GM18502 (cell line): ENCODE measurements at regions not wholly inside any gene's neighbourhood (a gene's known extent, or its start where the extent isn't known, plus 50 kb on each side); places are given as distances from the start of the nearest gene placed in this dataset.

Source experiments
- ATAC-seq: cut with Tn5 transposase; IDR thresholded peaks from one replicate; pipeline ENCODE4 v1.9.1; 2021; ENCODE audit warnings: mild to moderate bottlenecking; ENCODE audit not compliant: unreplicated experiment, poor library complexity

DNA sequence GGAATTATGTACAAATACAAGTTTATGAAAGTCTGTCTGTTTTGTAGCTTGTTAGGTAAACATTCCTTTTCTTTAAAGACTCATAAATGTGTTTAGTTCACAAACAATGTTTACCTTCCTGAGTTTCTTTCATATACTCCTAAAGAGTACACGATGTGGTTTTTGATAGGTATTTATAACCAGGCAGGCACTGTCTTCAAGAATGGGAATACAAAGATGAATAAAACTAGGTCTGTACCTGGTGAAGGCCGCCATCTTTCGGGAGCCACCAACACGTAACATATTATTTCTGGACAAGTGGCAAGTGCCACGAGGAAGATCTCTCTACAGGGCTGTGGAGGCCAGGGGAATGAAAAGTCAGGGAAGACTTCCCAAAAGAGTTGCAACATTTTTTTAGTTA lies 144.6 kb upstream of the RASSF8 start:
- ATAC-seq, result no peak

DNA sequence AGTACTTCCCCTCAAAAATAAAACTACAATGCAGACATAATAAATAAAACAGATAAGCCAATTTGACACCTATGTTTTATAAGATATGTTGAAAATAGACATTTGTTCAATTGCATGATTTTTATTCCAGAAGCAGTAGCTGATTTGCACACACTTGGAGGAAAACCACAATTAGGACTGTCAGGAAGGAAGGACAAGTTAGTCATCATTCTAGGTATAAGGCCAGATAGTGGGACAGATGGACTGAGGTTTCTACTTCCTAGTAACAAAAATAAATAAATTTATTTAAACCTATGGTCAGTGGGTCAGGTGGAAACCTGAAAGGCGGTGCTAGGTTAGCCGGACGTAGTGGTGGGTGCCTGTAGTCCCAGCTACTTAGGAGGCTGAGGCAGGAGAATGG lies 141.8 kb upstream of the RASSF8 start:
- no peak for ATAC-seq

DNA sequence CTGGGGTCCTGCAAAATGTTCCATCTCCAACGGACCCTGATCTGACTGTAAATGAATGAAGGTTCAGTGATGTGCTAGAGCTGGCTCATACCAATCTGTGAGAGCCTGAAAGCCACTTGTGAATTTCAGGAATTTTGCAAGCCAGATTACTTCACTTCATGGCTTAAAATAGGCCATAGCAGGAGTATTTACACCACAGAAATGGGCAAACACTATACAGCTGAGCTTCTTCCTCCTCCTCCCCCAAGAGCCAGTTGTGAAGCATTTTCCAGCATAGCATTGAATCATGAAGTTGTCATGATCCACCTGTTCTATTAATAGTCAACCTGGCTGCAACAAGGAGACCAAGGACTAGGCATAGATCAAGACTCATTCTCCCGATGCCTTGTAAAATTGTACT lies 141.3 kb upstream of the RASSF8 start:
- no peak for ATAC-seq

DNA sequence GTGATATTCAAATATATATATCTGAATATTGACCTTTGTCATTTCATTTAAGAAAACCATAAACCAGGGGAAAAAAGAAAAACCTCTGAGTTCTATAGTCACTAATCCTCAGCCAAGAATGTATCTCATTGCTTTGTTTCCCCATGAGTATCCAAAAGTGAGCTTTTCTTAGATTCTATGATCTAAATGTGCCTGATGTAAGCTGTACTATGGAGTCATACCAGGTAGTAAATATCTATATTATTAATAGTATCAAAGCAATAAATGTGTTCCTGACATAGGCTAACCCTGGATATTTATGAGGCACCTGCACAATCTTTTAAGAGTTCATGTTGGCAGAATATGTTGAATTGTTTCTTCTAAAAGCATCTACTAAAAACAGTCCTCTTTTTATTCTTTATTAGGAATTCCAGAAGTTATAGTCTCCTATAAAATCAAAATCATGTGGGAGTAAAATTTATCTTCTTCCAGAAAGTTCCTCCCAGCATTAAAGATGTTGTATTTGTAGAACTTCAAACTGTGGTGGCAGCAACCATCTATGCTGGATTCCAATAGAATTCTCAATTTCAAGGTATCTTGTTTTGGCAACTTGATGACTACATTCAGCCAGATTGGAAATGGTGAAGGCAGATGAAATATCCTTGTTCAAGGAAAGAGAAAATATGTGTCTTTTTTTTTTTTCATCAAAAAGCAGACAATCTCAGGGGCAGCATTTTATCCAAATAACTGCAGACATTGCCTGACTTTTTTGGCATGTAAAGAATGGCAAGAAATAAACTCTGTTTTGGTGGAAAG lies 139.7 kb upstream of the RASSF8 start:
- no peak for ATAC-seq

DNA sequence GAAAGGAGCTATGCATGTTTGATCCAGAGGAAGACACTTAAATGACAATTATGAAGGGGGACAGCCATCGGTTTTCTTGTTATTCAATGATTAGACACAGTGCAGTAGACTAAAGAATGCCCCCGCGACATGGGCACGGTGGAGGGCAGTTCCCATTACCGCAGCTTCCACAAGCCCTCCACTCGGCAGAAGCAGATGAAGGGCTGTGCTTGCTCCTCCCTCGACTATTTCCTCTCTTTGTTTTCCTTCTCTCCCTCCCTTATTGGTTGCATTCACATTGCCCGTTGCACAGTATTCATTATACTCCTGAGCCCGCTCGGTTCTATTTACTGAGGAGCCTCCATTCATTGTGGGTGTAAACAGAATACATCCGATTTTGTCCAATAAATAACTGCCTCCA lies 138.8 kb upstream of the RASSF8 start:
- ATAC-seq, result no peak

DNA sequence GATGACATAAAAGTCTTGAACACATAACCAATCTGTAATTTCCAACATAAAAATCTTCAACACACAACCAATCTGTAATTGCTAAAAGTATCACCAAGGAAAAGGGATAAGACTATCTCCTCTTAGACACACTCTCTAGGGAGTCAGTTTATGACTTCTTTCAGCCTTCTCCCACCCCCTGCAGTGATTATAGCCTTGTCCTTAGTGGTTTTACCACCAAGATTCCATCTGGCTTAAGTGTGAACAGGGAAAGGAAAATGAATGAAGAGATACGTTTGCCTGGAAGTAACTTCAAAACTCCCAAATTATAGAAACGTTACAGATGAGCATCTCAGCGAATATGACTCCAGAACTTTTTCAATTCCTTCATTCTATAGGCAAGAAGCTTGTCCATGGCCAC lies 136.2 kb upstream of the RASSF8 start:
- no peak for ATAC-seq

DNA sequence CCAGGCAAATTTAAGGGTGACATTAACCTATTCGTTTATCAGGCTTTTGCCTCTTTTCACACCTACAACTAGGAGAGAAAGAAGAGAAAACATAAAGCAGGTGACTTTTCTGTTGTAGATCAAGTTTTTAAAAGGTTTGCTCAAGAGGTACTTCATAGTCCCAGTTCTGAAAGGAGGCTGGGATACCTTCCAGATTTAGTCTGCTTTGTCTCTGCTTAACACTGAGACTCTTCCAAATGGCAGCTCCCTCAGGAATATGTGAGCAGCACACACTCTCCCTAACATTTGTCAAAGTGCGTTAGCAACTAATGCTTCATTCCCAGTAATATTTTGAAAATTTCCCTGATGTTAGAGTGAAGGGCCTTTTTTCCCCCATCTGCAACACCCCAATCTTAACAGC lies 133.7 kb upstream of the RASSF8 start:
- ATAC-seq, result no peak

DNA sequence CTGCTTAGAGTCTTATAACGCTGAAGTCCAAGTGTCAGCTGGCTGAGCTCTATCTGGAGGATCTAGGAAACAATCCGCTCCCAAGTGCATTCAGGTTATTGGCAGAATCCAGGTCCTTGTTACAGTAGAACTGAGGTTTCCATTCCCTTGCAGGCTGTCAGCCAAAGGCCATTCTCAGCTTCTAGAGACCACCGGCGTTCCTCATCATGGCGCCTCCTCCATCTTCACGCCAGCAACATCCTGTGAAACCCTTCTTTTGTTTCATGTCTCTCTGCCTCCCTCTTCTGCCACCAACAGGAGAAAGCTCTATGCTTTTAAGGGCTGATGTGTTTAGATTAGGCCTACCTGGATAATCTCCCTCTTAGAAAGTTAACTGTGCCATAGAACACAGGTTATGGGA lies 133.0 kb upstream of the RASSF8 start:
- no peak for ATAC-seq

DNA sequence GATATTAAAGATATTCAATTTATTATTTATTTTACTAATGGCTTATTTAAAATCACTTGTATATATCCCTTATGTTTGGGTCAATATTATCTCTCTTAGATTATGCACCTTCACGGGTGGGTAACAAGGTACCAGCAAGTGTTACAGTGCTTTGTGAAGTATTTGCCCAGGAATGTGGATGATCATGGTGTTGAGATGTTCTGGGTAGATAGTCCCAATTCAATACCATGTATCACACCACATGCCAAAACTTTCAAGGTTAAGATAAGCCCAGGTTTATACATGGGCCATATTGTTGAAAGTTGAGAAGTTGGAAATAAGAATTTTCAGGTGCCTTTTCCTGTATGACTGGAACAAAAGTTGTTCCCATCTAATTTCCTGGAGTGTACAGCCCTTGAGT lies 131.3 kb upstream of the RASSF8 start:
- no peak for ATAC-seq

DNA sequence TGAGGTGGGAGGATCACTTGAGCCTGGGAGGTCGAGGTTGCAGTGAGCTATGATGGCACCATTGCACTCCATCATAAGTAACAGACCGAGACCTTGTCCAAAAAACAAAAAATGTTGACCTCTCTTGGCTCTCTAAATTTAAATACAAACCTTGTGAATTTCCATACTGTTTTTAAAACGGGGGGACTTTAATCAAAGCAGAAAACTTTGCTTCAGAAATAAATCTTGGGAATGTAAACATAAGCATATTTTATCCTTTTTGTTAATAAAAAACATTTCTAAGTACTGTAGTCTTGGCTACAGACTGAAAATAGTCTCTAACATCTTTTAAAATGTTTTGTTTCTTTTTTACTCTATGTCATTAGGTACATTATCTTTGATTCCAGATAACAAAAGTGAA lies 130.7 kb upstream of the RASSF8 start:
- no peak for ATAC-seq

DNA sequence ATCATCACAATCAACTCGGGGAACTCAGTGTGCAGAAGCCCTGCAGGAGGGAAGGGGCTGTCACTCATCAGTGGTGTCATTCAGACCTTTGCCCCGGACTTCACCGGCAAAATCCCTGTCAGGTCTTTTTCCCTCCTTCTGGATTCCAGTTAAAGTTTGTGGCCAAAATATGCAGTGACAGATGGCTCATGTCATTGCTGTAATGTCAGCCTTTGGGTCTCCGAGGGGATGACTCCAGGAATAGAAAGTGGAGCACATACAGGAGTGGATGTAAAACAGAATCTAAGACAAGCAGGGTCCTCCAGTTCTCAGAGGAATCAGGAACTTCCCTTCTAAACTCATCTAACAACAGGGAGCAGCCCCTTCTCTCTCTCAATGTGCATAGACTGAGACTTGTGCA lies 130.3 kb upstream of the RASSF8 start:
- no peak for ATAC-seq

DNA sequence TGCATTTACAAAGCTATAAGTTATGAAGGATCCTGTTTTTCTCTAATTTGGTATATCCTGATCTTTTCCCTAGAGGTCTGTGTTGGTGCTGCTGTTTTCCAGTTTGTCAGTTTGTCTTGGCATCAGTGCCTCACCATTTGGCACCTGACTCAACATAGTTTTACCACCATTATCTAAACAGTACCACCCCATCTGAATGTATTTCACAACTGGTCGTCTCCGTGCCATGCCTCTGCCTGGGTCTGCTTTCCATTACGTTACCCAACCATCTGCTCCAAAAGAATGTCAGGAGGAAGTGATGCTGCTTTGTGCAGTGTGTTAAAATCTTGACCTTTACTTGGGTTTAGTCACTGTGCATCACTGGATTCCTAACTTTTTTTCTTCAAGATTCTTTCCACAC lies 129.3 kb upstream of the RASSF8 start:
- no peak for ATAC-seq

DNA sequence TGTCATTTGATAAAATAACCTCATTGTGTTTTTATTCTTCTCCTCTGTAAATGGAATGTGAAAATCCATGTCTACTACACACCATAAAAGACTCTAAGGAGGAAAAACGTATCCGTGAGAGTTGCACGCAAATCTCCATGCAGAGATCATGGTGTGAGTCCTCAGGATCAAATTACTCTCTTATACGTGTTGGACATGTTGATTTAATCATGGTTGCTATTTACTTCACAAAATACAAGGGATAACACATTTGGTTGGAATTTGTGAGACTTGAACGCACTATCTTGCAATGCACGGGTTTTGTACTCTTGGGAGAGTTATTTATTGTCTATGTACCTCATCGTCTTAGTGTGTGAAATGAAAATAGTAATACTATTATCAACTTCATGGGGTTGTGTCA lies 128.0 kb upstream of the RASSF8 start:
- no peak for ATAC-seq

DNA sequence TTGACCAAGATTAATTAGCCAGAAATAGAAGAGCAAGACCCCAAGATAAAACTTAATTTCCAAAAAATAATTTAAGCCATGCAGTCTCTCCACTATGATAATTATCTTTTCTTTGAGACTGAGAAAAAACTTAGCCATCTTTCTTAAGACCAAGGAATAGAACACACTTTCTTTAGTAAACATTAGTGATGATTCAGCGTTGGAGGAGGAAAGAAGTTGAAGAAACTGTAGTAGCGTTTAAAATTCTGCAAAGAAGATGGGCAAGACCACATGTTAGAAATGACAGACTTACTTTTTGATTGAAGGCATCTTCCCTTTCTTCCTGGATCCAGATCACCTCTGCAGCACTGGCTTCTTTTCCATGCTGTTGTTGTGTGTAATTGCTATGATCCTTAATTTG lies 124.8 kb upstream of the RASSF8 start:
- ATAC-seq, result no peak

DNA sequence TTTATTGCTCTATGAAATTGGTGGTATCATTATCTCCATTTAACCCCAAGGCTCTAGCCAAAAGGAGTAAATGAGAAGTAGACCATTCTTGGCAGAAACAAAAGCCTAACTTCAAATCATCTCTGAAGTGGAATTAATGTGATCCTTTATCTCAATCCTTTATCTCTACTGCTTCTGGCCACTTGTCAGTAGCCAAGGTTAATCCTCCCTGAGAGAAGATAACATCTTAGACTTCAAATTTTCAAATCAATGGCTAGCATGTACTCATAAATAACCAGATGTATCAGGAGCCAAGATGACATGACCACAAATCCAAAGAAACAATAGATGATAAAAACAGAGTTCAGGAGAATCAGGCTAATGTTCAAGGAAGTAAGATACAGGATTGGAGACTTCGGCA lies 123.1 kb upstream of the RASSF8 start:
- no peak for ATAC-seq

DNA sequence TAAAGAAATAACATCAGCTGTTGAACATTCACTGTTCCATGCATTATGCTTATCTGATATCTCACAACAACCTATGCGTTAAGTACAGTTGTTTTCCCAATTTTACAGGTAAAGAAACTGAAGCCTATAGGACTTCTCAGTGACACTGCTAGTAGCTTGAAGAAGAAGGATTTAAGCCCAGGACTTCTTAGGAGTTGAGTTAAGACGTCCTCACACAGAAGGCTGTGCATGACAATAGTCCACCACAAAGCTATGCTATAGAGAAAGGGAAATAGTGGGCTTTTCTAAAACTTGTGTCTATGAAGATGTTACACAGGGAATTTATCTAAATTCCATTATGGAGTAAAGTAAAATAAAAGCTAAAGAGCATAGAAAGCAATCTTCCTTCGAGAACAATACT lies 120.5 kb upstream of the RASSF8 start:
- no peak for ATAC-seq

DNA sequence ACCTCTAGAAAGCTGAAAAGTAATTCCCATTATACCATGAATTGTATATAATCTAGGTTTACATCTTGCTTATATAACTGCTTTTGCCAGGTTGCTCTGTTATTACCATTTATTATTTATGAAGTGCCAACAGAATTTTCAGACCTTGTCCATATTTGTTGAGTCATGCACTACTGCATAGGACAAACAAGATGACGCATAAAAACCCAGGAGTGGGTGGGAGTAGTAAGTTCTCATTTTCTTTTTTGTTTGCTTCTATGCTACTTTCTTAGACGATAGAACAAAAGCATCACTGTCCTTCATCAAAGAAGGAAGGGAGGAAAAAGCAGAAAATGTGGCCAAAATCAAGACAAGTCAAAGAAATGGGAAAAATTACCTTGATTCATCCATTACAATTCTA lies 119.0 kb upstream of the RASSF8 start:
- no peak for ATAC-seq

DNA sequence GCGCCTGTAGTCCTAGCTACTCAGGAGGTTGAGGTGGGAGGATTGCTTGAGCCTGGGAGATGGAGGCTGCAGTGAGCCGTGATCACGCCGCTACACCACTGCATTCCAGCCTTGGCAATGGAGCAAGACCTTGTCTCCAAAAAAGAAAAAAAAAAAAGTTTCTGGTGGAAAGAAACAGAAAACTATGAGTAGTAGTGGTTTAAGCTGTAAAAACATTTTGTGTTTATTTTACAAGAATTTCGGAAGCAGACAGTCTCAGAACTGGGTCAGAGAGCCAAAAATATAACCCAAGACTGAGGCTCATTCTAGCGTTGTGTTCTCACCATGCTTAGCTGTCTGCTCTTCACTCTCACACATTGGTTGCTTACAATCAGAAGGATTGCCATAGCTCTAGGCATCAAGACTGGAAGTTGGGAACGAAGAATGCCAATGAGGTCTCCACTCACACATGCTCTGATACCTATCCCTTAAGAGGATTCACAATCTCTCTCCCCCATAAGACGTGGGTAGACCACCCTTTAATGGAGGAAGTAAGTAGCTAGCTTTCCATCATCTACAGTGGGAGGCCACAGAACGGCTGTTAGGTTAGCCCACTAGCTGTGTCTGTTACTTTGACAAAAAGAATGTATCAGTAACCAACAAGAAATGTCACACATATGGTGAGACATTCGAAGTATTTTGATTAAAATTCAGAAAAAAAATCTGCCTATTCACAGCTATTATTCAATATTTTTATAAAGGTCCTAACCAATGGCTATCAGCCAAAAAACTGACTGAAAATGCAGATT lies 117.6 kb upstream of the RASSF8 start:
- no peak for ATAC-seq

DNA sequence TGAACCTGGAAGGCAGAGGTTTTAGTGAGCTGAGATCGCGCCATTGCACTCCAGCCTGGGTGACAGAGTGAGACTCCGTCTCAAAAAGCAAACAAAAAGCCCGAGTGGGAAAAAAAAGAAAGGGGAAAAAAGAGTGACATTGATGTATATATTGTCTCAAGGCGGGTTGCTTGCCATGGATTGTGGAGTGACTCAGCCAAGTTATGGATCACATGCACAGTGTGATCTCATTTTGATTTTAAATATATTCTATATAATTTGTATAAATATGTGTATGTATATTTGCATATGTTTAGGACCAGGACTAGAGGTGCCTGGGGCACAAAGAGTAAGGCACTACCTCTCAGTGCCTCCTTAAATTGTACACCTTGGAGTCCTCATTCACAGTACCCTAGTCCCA lies 116.2 kb upstream of the RASSF8 start:
- no peak for ATAC-seq

DNA sequence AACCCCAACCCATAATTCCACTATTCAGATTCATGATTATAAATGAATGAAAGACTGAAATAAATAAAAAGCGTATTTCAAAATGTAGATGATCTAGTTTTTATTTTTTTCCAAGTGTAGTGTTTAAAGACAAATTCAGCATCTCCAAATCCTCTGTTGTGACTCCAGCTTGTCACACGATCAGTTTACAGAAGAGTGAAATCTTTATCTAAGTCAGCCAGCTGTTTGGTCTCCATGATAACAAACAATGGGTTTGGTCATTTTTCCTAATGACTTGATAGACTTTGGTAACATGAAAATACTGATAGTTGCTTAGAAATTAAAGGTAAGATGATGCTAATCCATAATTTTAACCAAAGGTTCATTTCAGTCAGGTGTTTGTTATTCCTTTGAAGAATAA lies 114.5 kb upstream of the RASSF8 start:
- ATAC-seq, result no peak

DNA sequence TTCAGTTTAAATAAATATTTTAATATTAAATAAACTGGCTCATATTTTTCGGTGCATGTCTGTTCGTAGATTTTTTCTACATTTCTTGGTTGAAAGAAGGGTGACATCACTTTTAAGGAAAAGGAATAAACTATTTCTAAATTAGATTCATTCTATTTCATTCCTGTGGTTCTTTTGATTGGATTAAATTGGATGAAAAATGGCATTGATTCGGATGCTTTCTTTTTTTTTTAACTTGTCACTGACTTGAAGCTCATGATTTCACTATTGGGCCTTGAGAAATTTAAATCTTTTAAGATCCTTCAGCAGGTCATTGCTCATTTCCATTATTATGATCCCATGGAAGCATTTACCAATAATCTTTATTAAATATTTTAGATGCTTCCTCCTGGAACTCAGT lies 113.1 kb upstream of the RASSF8 start:
- ATAC-seq, result no peak

DNA sequence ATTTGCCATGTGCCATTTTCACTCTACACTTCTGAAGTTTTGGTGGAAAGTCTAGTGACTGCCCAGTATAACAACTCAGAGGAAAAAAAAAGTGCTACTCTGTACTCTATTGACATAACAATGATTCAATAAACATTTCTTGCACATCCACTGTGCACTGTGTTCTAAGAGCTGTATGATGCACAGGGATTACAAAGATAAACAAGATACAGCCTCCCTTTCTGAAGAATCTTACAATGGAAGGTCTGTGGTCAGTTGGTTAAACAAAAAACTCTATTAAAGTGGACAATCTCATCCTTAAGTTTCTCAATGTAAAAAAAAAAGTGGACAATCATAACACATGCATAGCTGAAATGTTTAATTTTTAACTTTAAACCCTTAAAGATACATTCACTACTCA lies 105.7 kb upstream of the RASSF8 start:
- ATAC-seq, result no peak
